ENCODE measurements at regions not wholly inside any gene's neighbourhood (a gene's known extent, or its start where the extent isn't known, plus 50 kb on each side); places are given as distances from the start of the nearest gene placed in this dataset.
"Not testable (repeated sequence)": the region's sequence is repeated elsewhere in the genome, so short reads cannot be mapped to it uniquely, and the experiment has no call there.

- no peak overlapping the region for H3K27ac ChIP-seq
- TF ChIP-seq, protein P1, sequence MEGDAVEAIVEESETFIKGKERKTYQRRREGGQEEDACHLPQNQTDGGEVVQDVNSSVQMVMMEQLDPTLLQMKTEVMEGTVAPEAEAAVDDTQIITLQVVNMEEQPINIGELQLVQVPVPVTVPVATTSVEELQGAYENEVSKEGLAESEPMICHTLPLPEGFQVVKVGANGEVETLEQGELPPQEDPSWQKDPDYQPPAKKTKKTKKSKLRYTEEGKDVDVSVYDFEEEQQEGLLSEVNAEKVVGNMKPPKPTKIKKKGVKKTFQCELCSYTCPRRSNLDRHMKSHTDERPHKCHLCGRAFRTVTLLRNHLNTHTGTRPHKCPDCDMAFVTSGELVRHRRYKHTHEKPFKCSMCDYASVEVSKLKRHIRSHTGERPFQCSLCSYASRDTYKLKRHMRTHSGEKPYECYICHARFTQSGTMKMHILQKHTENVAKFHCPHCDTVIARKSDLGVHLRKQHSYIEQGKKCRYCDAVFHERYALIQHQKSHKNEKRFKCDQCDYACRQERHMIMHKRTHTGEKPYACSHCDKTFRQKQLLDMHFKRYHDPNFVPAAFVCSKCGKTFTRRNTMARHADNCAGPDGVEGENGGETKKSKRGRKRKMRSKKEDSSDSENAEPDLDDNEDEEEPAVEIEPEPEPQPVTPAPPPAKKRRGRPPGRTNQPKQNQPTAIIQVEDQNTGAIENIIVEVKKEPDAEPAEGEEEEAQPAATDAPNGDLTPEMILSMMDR (IDR thresholded peaks at IDR 0.05) = no peak
- TF ChIP-seq ZFX (IDR thresholded peaks at IDR 0.05; ENCODE audit: borderline replicate concordance) = no peak
Observed at GRCh38 chr4:177185579-177185978, 124.1 kb upstream of the NEIL3 start.

GRCh38 chr4:177187371-177187770 lies 122.3 kb upstream of the NEIL3 start:
- H3K27ac ChIP-seq = no peak overlapping the region
- TF ChIP-seq, protein P1 (IDR thresholded peaks at IDR 0.05) = no peak
- no peak for TF ChIP-seq ZFX (IDR thresholded peaks at IDR 0.05; ENCODE audit: borderline replicate concordance)

DNA sequence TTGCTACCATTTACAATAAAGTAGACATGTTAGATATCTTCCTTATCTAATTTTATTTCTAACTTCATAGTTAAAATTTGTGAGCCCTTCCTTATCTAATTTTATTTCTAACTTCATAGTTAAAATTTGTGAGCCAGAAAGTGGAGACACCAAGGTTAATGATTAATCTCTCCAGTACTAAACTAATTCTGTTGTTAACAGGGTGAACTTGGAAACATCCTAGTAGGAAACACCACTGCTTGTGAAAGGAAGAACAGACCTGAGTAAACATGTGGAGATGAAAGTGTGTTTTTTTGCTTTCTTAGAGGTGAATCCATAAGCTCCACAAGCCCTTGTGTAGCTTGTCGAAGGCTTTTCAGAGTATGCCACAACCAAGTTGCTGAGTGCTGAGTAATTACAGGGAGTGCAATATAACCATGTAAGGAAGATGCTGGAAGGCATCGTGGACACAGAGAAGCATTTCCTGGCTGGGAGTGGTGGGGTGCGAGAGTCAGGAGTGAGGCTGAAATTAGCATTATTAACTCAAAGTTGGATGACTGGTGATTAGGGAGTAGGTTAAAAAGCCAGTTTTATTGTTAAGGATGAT lies 118.6 kb upstream of the NEIL3 start:
- no peak overlapping the region for H3K27ac ChIP-seq

GRCh38 chr4:177191586-177191985 lies 118.1 kb upstream of the NEIL3 start:
- H3K27ac ChIP-seq = no peak overlapping the region
- TF ChIP-seq, protein P1 (IDR thresholded peaks at IDR 0.05) = no peak
- no peak for TF ChIP-seq ZFX (IDR thresholded peaks at IDR 0.05; ENCODE audit: borderline replicate concordance)

More for the DNA sequence above, 118.6 kb upstream of the NEIL3 start:
- TF ChIP-seq, protein P1 (IDR thresholded peaks at IDR 0.05) = no peak
- no peak for TF ChIP-seq ZFX (IDR thresholded peaks at IDR 0.05; ENCODE audit: borderline replicate concordance)

GRCh38 chr4:177191991-177192390 lies 117.7 kb upstream of the NEIL3 start:
- H3K27ac ChIP-seq = no peak overlapping the region
- no peak for TF ChIP-seq ZFX (IDR thresholded peaks at IDR 0.05; ENCODE audit: borderline replicate concordance)
- TF ChIP-seq, protein P1 (IDR thresholded peaks at IDR 0.05) = no peak

DNA sequence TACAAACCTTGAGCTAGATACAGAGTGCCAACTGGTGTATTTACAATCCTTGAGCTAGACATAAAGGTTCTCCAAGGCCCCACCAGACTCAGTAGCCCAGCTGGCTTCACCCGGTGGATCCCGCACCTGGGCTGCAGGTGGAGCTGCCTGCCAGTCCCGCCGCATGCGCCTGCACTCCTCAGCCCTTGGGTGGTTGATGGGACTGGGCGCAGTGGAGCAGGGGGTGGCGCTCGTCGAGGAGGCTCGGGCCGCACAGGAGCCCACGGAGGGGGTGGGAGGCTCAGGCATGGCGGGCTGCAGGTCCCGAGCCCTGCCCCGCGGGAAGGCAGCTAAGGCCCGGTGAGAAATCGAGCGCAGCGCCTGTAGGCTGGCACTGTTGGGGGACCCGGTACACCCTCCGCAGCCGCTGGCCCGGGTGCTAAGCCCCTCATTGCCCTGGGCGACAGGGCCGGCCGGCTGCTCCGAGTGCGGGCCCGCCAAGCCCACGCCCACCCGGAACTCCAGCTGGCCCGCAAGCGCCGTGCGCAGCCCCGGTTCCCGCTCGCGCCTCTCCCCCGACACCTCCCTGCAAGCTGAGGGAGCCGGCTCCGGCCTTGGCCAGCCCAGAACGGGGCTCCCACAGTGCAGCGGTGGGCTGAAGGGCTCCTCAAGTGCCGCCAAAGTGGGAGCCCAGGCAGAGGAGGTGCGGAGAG lies 116.5 kb upstream of the NEIL3 start:
- H3K27ac ChIP-seq = not testable (repeated sequence)

DNA sequence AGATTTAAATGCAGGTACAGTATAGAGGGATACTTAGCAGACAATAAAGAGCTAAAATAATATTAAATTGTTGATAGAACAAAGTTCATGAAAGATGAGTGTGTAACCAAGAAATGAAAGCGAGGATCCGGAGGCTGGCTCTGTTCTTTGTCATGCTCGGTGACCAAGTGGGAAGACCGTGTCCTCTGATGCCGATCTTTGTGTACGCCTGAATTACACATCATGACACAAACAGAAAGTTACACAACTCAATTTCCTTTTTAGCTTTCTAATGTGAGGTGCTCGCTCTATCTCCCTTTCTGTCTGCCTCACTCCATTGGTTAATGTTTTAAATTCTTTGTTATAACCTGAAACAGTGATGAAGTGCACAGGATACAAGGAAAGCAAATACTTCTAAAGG lies 114.8 kb upstream of the NEIL3 start:
- H3K27ac ChIP-seq = no peak overlapping the region
- TF ChIP-seq, protein P1 (IDR thresholded peaks at IDR 0.05) = no peak
- no peak for TF ChIP-seq ZFX (IDR thresholded peaks at IDR 0.05; ENCODE audit: borderline replicate concordance)
